ENCODE measurements at regions not wholly inside any gene's neighbourhood (a gene's known extent, or its start where the extent isn't known, plus 50 kb on each side); places are given as distances from the start of the nearest gene placed in this dataset.

GRCh38 chr6:16944596-16944995 is 157.3 kb upstream of the STMND1 start:
- Histone ChIP-seq H3K4me2 (ENCODE audit: low read length) (no peak overlapping the region), H3K27ac (ENCODE audit: low read depth, low read length, poor library complexity, severe bottlenecking) (no peak overlapping the region), H2AFZ (ENCODE audit: low read length) (no peak overlapping the region), H3K4me1 (ENCODE audit: insufficient read depth, low read length, poor library complexity, severe bottlenecking) (no peaks in the 10 kb centered on the region), H3K9me2 (ENCODE audit: insufficient read depth, low read length) (no peaks in the 10 kb centered on the region), H3K36me3 (ENCODE audit: insufficient read depth, low read length) (no peaks in the 10 kb centered on the region), H4K20me1 (ENCODE audit: insufficient read depth, low read length) (no peaks in the 10 kb centered on the region), H3K4me3 (ENCODE audit: low read depth, low read length, poor library complexity, severe bottlenecking) (no peak overlapping the region), H3K9me3 (ENCODE audit: low read length) (no peaks in the 10 kb centered on the region), H3K79me2 (ENCODE audit: insufficient read depth, low read depth, low read length) (no peaks in the 10 kb centered on the region)
- intact Hi-C loops (cut with micrococcal nuclease; ENCODE audit: unreplicated experiment) = no loop called here
- no TSS peak for BruUV-seq (replicated peaks)
- POLR2A ChIA-PET = interaction anchor here (0.6 kb wide), 1 partner anchor 11 kb away, joined by 3 read pairs; no protein-coding TSS in a partner anchor
- no peak for DNase-seq (ENCODE audit: low spot score)
- TF ChIP-seq EZH2phosphoT487 (IDR thresholded peaks at IDR 0.05; ENCODE audit: borderline replicate concordance, low read depth, low read length) (no peak), CTCF (conservative IDR thresholded peaks at IDR 0.05; ENCODE audit: low read length) (no peak)
- CTCF ChIA-PET (ENCODE audit: unreplicated experiment) = no interaction called here

DNA sequence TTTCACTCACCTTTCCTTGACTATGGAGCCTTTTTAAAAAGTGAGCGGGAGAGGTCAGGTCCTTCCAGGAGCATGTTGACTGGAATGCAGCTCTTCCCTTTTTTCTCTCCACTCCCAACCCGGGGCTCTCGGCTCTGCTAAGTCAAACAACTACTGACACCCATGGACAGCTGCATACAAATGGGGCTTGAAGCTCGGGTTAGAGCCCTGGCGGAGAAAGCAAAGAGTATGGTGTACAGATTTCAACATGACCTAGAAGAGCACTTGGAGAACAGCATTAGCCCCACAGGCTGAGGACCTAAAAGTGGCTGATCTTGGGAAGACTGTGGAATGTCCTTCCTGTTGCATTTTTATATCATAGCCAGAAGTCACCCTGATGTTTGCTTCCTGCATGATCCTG is 162.0 kb upstream of the STMND1 start:
- Histone ChIP-seq H3K36me3 (ENCODE audit: insufficient read depth, low read length) (no peaks in the 10 kb centered on the region), H3K9me2 (ENCODE audit: insufficient read depth, low read length) (no peaks in the 10 kb centered on the region), H4K20me1 (ENCODE audit: insufficient read depth, low read length) (no peaks in the 10 kb centered on the region), H3K9me3 (ENCODE audit: low read length) (no peaks in the 10 kb centered on the region), H3K27ac (ENCODE audit: low read depth, low read length, poor library complexity, severe bottlenecking) (no peak overlapping the region), H3K4me2 (ENCODE audit: low read length) (no peak overlapping the region), H3K4me1 (ENCODE audit: insufficient read depth, low read length, poor library complexity, severe bottlenecking) (no peaks in the 10 kb centered on the region), H3K4me3 (ENCODE audit: low read depth, low read length, poor library complexity, severe bottlenecking) (no peak overlapping the region), H2AFZ (ENCODE audit: low read length) (no peak overlapping the region), H3K79me2 (ENCODE audit: insufficient read depth, low read depth, low read length) (no peaks in the 10 kb centered on the region)
- POLR2A ChIA-PET = no interaction called here
- DNase-seq (ENCODE audit: low spot score) = no peak
- BruUV-seq (replicated peaks) = no TSS peak
- TF ChIP-seq CTCF (conservative IDR thresholded peaks at IDR 0.05; ENCODE audit: low read length) (no peak), EZH2phosphoT487 (IDR thresholded peaks at IDR 0.05; ENCODE audit: borderline replicate concordance, low read depth, low read length) (no peak)
- intact Hi-C loops (cut with micrococcal nuclease; ENCODE audit: unreplicated experiment) = no loop called here
- CTCF ChIA-PET (ENCODE audit: unreplicated experiment) = interaction anchor here (0.6 kb wide), 1 partner anchor 205 kb away, joined by 3 read pairs; no protein-coding TSS in a partner anchor

- H3K9me3 ChIP-seq (ENCODE audit: low read length) = no peaks in the 10 kb centered on the region
- no TSS peak for BruUV-seq (replicated peaks)
- H3K4me3 ChIP-seq (ENCODE audit: low read depth, low read length, poor library complexity, severe bottlenecking) = no peak overlapping the region
- no peak for DNase-seq (ENCODE audit: low spot score)
- no peaks in the 10 kb centered on the region for H3K36me3 ChIP-seq (ENCODE audit: insufficient read depth, low read length)
- no peak overlapping the region for H3K4me2 ChIP-seq (ENCODE audit: low read length)
- H2AFZ ChIP-seq (ENCODE audit: low read length) = no peak overlapping the region
- intact Hi-C loops (cut with micrococcal nuclease; ENCODE audit: unreplicated experiment) = no loop called here
- no peak for TF ChIP-seq CTCF (conservative IDR thresholded peaks at IDR 0.05; ENCODE audit: low read length)
- H3K4me1 ChIP-seq (ENCODE audit: insufficient read depth, low read length, poor library complexity, severe bottlenecking) = no peaks in the 10 kb centered on the region
- H3K27ac ChIP-seq (ENCODE audit: low read depth, low read length, poor library complexity, severe bottlenecking) = no peak overlapping the region
- POLR2A ChIA-PET = no interaction called here
- no peaks in the 10 kb centered on the region for H3K79me2 ChIP-seq (ENCODE audit: insufficient read depth, low read depth, low read length)
- no peaks in the 10 kb centered on the region for H3K9me2 ChIP-seq (ENCODE audit: insufficient read depth, low read length)
- no peaks in the 10 kb centered on the region for H4K20me1 ChIP-seq (ENCODE audit: insufficient read depth, low read length)
- CTCF ChIA-PET (ENCODE audit: unreplicated experiment) = no interaction called here
Measured at GRCh38 chr6:16939351-16939750, 162.5 kb upstream of the STMND1 start.
